GM18873 (cell line): ENCODE measurements at regions not wholly inside any gene's neighbourhood (a gene's known extent, or its start where the extent isn't known, plus 50 kb on each side); places are given as distances from the start of the nearest gene placed in this dataset.
A peak's percentile ranks its signal among the peaks of the same experiment; 100 is the strongest.

ENCODE experiments used
- ATAC-seq: cut with Tn5 transposase; IDR thresholded peaks from one replicate; pipeline ENCODE4 v1.9.1; 2021; ENCODE audit warnings: mild to moderate bottlenecking, moderate library complexity, moderate number of reproducible peaks; ENCODE audit not compliant: unreplicated experiment, low FRiP score

- ATAC-seq: peak; percentile 75
Measured at GRCh38 chr2:193584522-193584938, 1389.8 kb upstream of the TMEFF2 start.

- no peak for ATAC-seq
Measured at GRCh38 chr2:193583638-193584400, 1389.1 kb upstream of the TMEFF2 start.

GRCh38 chr2:193581807-193582206, 1387.1 kb upstream of the TMEFF2 start:
- ATAC-seq: no peak

- ATAC-seq: no peak
Measured at GRCh38 chr2:193580176-193580950, 1385.6 kb upstream of the TMEFF2 start.

- no peak for ATAC-seq
Measured at GRCh38 chr2:193566886-193567285, 1372.2 kb upstream of the TMEFF2 start.

GRCh38 chr2:193566276-193566675, 1371.5 kb upstream of the TMEFF2 start:
- no peak for ATAC-seq

- no peak for ATAC-seq
Measured at GRCh38 chr2:193562031-193562430, 1367.3 kb upstream of the TMEFF2 start.

GRCh38 chr2:193561054-193561453, 1366.3 kb upstream of the TMEFF2 start:
- ATAC-seq: no peak

GRCh38 chr2:193556766-193557470, 1362.2 kb upstream of the TMEFF2 start:
- ATAC-seq: no peak

- no peak for ATAC-seq
Measured at GRCh38 chr2:193549661-193550060, 1354.9 kb upstream of the TMEFF2 start.

- ATAC-seq: no peak
Measured at GRCh38 chr2:193542762-193543161, 1348.0 kb upstream of the TMEFF2 start.

- peak; percentile 87 for ATAC-seq
Measured at GRCh38 chr2:193539188-193539587, 1344.5 kb upstream of the TMEFF2 start.

- ATAC-seq: no peak
Measured at GRCh38 chr2:193538061-193538460, 1343.3 kb upstream of the TMEFF2 start.

GRCh38 chr2:193537531-193537930, 1342.8 kb upstream of the TMEFF2 start:
- no peak for ATAC-seq

GRCh38 chr2:193528458-193528857, 1333.7 kb upstream of the TMEFF2 start:
- no peak for ATAC-seq

GRCh38 chr2:193527146-193527545, 1332.4 kb upstream of the TMEFF2 start:
- no peak for ATAC-seq

- ATAC-seq: no peak
Measured at GRCh38 chr2:193523662-193524061, 1328.9 kb upstream of the TMEFF2 start.

GRCh38 chr2:193521523-193521922, 1326.8 kb upstream of the TMEFF2 start:
- ATAC-seq: no peak

GRCh38 chr2:193520709-193521458, 1326.2 kb upstream of the TMEFF2 start:
- no peak for ATAC-seq

- no peak for ATAC-seq
Measured at GRCh38 chr2:193518041-193518817, 1323.5 kb upstream of the TMEFF2 start.
